ENCODE measurements at regions not wholly inside any gene's neighbourhood (a gene's known extent, or its start where the extent isn't known, plus 50 kb on each side); places are given as distances from the start of the nearest gene placed in this dataset.
"Not testable (repeated sequence)": the region's sequence is repeated elsewhere in the genome, so short reads cannot be mapped to it uniquely, and the experiment has no call there.

DNA sequence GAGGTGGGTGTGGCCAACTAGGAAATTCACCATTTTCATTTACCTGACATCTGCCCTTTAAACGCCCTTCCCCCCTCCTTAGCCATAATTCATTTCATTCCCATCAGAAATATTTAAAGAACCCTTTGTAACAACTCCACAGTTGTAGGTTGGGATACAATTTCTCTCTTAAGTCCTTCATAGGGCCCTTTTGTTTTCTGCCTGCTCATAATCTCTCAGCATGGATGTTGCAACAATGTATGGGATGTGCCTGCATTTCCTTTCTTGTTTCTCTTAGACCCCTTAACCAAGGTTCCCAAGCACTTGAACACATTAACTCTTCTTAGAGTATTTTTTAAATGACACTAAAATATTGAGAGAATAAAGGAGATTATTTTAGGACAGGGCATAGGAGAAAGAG, 51.7 kb upstream of the MYO10 start:
- Mint-ChIP-seq H3K36me3 (ENCODE audit: low read depth) (peaks cover 5% of the 10 kb centered on the region; the same call in 1 of the 2 replicates), H3K4me3 (no peak overlapping the region), H3K4me1 (ENCODE audit: low read depth) (peaks cover 15% of the 10 kb centered on the region), H3K27me3 (ENCODE audit: insufficient read depth) (no peaks in the 10 kb centered on the region), H3K27ac (no peak overlapping the region), H3K9me3 (peaks cover 5% of the 10 kb centered on the region; the same call in 1 of the 2 replicates)
- TF ChIP-seq, protein P1, sequence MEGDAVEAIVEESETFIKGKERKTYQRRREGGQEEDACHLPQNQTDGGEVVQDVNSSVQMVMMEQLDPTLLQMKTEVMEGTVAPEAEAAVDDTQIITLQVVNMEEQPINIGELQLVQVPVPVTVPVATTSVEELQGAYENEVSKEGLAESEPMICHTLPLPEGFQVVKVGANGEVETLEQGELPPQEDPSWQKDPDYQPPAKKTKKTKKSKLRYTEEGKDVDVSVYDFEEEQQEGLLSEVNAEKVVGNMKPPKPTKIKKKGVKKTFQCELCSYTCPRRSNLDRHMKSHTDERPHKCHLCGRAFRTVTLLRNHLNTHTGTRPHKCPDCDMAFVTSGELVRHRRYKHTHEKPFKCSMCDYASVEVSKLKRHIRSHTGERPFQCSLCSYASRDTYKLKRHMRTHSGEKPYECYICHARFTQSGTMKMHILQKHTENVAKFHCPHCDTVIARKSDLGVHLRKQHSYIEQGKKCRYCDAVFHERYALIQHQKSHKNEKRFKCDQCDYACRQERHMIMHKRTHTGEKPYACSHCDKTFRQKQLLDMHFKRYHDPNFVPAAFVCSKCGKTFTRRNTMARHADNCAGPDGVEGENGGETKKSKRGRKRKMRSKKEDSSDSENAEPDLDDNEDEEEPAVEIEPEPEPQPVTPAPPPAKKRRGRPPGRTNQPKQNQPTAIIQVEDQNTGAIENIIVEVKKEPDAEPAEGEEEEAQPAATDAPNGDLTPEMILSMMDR (IDR thresholded peaks at IDR 0.05), result no peak
- DNase-seq, result no peak

DNA sequence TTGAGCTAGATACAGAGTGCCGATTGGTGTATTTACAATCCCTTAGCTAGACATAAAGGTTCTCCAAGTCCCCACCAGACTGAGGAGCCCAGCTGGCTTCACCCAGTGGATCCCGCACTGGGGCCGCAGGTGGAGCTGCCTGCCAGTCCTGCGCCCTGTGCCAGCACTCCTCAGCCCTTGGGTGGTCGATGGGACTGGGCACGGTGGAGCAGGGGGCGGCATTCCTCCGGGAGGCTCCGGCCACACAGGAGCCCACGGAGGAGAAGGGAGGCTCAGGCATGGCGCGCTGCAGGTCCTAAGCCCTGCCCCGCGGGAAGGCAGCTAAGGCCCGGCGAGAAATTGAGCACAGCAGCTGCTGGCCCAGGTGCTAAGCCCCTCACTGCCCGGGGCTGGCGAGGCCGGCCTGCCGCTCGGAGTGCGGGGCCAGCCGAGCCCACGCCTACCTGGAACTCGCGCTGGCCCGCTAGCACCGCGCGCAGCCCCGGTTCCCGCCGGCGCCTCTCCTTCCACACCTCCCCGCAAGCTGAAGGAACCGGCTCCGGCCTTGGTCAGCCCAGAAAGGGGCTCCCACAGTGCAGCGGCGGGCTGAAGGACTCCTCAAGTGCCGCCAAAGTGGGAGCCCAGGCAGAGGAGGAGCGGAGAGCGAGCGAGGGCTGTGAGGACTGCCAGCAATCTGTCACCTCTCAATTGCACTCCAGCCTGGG, 54.9 kb upstream of the MYO10 start:
- H3K4me1 Mint-ChIP-seq (ENCODE audit: low read depth), result peaks cover 42% of the 10 kb centered on the region
- not testable (repeated sequence) for H3K4me3 Mint-ChIP-seq; H3K9me3 Mint-ChIP-seq; DNase-seq; H3K36me3 Mint-ChIP-seq (ENCODE audit: low read depth); H3K27me3 Mint-ChIP-seq (ENCODE audit: insufficient read depth)
- H3K27ac Mint-ChIP-seq, result peak overlapping the region; percentile 76; the same call in 1 of the 2 replicates

DNA sequence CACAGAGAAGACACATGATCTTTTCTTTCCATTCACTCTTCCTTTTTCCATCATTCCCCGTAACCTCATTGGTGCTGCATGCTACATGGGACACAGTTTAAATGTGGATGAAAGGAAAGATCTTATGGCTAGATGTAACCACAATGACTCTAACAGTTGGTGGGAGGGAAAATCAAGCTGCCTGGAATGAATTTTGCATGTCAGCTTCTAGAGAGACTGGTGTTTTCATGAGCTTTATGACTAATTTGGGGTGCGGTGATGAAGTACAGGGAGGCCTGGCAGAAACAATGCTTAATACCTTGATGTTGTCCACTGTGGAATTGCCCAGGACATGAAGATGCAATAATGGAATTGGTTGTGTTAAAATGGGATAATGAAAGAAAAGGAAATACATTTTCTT, 55.9 kb upstream of the MYO10 start:
- peak; percentile 82 for DNase-seq
- Mint-ChIP-seq H3K4me3 (peak overlapping the region; percentile 29), H3K4me1 (ENCODE audit: low read depth) (peaks cover 42% of the 10 kb centered on the region), H3K27me3 (ENCODE audit: insufficient read depth) (peaks cover 2% of the 10 kb centered on the region; the same call in 1 of the 2 replicates), H3K9me3 (no peaks in the 10 kb centered on the region), H3K27ac (peak overlapping the region; percentile 76), H3K36me3 (ENCODE audit: low read depth) (no peaks in the 10 kb centered on the region)
- TF ChIP-seq, protein P1 (IDR thresholded peaks at IDR 0.05), result no peak

DNA sequence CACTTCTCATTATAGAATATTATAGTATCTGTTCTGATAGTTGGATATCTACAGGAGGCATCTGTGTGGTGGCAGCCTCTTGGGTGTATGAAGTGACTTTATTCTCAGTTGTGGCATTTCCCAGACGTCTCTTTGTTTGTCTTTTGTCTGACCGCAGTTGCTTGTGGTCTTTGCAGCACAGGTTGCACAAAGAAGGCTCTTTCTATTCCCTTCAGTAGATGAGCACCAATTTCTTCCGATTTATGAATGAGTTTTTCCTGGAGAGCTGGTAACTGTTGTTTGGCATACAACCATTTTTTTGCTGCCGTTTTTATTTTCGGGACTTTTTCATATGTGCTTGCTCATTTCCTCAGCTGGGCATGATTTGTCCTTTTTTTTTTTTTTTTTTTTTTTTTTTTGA, 56.4 kb upstream of the MYO10 start:
- Mint-ChIP-seq H3K4me3 (peak overlapping the region; percentile 29; the same call in 1 of the 2 replicates), H3K36me3 (ENCODE audit: low read depth) (no peaks in the 10 kb centered on the region), H3K27ac (peak overlapping the region; percentile 76), H3K4me1 (ENCODE audit: low read depth) (peaks cover 46% of the 10 kb centered on the region), H3K9me3 (no peaks in the 10 kb centered on the region), H3K27me3 (ENCODE audit: insufficient read depth) (peaks cover 2% of the 10 kb centered on the region; the same call in 1 of the 2 replicates)
- TF ChIP-seq, protein P1 (IDR thresholded peaks at IDR 0.05), result no peak
- DNase-seq, result no peak

DNA sequence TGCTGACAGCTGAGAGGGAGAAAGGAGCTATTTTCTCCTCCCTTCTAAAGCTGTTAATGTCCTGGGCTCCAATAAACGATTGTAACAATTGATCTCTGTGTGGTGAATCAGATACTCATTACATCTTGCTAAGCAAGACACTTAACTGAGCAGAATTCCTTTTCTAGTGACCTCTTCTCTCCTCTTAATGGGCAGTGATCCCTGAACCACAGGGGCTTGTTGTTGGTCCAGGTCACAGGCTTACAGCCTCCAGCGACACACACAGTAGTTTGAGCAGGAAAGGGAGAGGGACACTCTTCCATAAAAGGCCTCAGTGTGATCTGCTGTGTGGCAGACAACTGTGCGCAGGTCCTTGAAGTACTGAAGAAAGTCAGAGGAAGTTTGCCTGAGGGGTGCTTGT, 58.5 kb upstream of the MYO10 start:
- peak overlapping the region; percentile 71 for H3K4me3 Mint-ChIP-seq
- H3K27me3 Mint-ChIP-seq (ENCODE audit: insufficient read depth), result peaks cover 2% of the 10 kb centered on the region; the same call in 1 of the 2 replicates
- H3K36me3 Mint-ChIP-seq (ENCODE audit: low read depth), result no peaks in the 10 kb centered on the region
- H3K27ac Mint-ChIP-seq, result peak overlapping the region; percentile 90
- TF ChIP-seq, protein P1 (IDR thresholded peaks at IDR 0.05), result no peak
- no peak for DNase-seq
- no peaks in the 10 kb centered on the region for H3K9me3 Mint-ChIP-seq
- peaks cover 53% of the 10 kb centered on the region for H3K4me1 Mint-ChIP-seq (ENCODE audit: low read depth)

DNA sequence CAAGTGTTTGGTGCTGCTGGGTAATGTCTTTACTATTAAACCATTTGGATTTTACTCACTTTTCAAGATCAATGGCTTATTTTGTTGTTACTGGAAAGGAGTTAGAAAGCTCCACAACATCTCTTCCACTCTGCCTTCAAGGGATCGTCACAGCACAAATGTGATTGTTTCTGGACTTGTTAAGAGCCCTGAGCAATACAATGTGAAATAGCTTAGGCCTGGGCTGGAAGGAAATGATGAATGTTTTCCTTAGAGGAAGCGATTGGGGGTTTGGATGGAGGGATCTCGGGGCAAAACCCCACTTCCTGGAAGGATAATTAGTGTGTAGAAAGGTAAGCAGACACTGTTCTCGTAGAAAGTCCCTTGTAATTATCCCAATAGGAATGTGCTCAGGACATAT, 59.3 kb upstream of the MYO10 start:
- TF ChIP-seq, protein P1 (IDR thresholded peaks at IDR 0.05), result no peak
- H3K27ac Mint-ChIP-seq, result peak overlapping the region; percentile 90
- H3K9me3 Mint-ChIP-seq, result no peaks in the 10 kb centered on the region
- no peaks in the 10 kb centered on the region for H3K36me3 Mint-ChIP-seq (ENCODE audit: low read depth)
- peaks cover 60% of the 10 kb centered on the region for H3K4me1 Mint-ChIP-seq (ENCODE audit: low read depth)
- peaks cover 2% of the 10 kb centered on the region; the same call in 1 of the 2 replicates for H3K27me3 Mint-ChIP-seq (ENCODE audit: insufficient read depth)
- DNase-seq, result peak; percentile 22
- H3K4me3 Mint-ChIP-seq, result peak overlapping the region; percentile 71
